Common myeloid progenitor, CD34-positive (primary cell): ENCODE measurements at regions not wholly inside any gene's neighbourhood (a gene's known extent, or its start where the extent isn't known, plus 50 kb on each side); places are given as distances from the start of the nearest gene placed in this dataset.
A peak's percentile ranks its signal among the peaks of the same experiment; 100 is the strongest.

Experiments
- CTCF ChIA-PET: fragments of 350-600 bp; sonication (Branson Sonifier 250); formaldehyde crosslinking; loops from one replicate; lab custom pipeline; 2021; ENCODE audit warnings: antibody characterized with exemption; lab: Charles Lee
- POLR2A ChIA-PET: fragments of 350-600 bp; sonication (Branson Sonifier 250); formaldehyde crosslinking; loops from one replicate; lab custom pipeline; 2021; ENCODE audit warnings: antibody characterized with exemption; lab: Charles Lee
- DNase-seq, 3 donors: peaks; one replicate each; pipeline versions ENCODE4 v3.0.0 to v3.0.0-alpha.2; 2013
- H3K27ac ChIP-seq, 2 experiments: 1 replicate in 1 of 2; 2 replicates in 1 of 2; pipeline ENCODE4 v1.7.0; 2013; ENCODE audit warnings: inconsistent platforms in 2 of 2, low read length in 2 of 2, mild to moderate bottlenecking in 2 of 2, low read depth in 1 of 2, moderate library complexity in 1 of 2; ENCODE audit not compliant: severe bottlenecking in 2 of 2, insufficient read depth in 1 of 2, poor library complexity in 1 of 2
- H3K27me3 ChIP-seq, 5 experiments: replicated peaks in 2 of 5; 1 replicate in 3 of 5; 2 replicates in 2 of 5; pipeline versions ENCODE4 v1.6.1 to v1.7.0; 2013; ENCODE audit warnings: low read length in 4 of 5, mild to moderate bottlenecking in 2 of 5, moderate library complexity in 2 of 5, inconsistent platforms in 1 of 5; ENCODE audit not compliant: insufficient read depth in 5 of 5, control insufficient read depth in 4 of 5
- H3K36me3 ChIP-seq, 4 experiments: 1 replicate in 2 of 4; 2 replicates in 2 of 4; pipeline versions ENCODE4 v1.6.1 to v1.7.0; 2013; ENCODE audit warnings: low read length in 3 of 4, control low read depth in 1 of 4, mild to moderate bottlenecking in 1 of 4; ENCODE audit not compliant: control insufficient read depth in 4 of 4, insufficient read depth in 4 of 4
- H3K4me1 ChIP-seq, 4 experiments: 1 replicate in 3 of 4; 2 replicates in 1 of 4; pipeline versions ENCODE4 v1.6.1 to v1.7.1; 2013; ENCODE audit warnings: low read length in 3 of 4, mild to moderate bottlenecking in 3 of 4, control low read depth in 1 of 4, inconsistent platforms in 1 of 4, moderate library complexity in 1 of 4; ENCODE audit not compliant: control insufficient read depth in 4 of 4, insufficient read depth in 4 of 4; ENCODE audit errors: control extremely low read depth in 1 of 4
- H3K4me3 ChIP-seq, 7 experiments: 1 replicate in 4 of 7; 2 replicates in 3 of 7; pipeline versions ENCODE4 v1.5.1 to v1.7.0; 2013; ENCODE audit warnings: mild to moderate bottlenecking in 7 of 7, low read length in 6 of 7, moderate library complexity in 6 of 7, inconsistent platforms in 2 of 7, low read depth in 2 of 7, control low read depth in 1 of 7; ENCODE audit not compliant: insufficient read depth in 4 of 7, control insufficient read depth in 1 of 7; ENCODE audit errors: extremely low read depth in 1 of 7
- H3K9me3 ChIP-seq, 5 experiments: 1 replicate in 4 of 5; 2 replicates in 1 of 5; pipeline versions ENCODE4 v1.6.1 to v1.7.1; 2013; ENCODE audit warnings: low read length in 4 of 5, mild to moderate bottlenecking in 2 of 5, inconsistent platforms in 1 of 5, low read depth in 1 of 5, moderate library complexity in 1 of 5; ENCODE audit not compliant: control insufficient read depth in 4 of 5, insufficient read depth in 2 of 5; ENCODE audit errors: control extremely low read depth in 1 of 5
- WGBS: methylation state at CpG from one replicate; pipeline ENCODE4 v1.1.5; 2013; ENCODE audit not compliant: insufficient coverage; 5-methylcytosine and 5-hydroxymethylcytosine counted together

GRCh38 chr15:62913246-62913645, 129.3 kb upstream of the TPM1 start:
- WGBS: 83% methylated on average over 1 of the region's 1 CpG
- Histone ChIP-seq H3K4me1 (no peaks in the 10 kb centered on the region), H3K4me3 (no peak overlapping the region), H3K36me3 (no peaks in the 10 kb centered on the region), H3K9me3 (no peaks in the 10 kb centered on the region), H3K27ac (no peak overlapping the region), H3K27me3 (peaks cover 0 to 2% (median 0%) of the 10 kb centered on the region in 5 experiments)
- no peak for DNase-seq
- CTCF ChIA-PET: no interaction called here
- POLR2A ChIA-PET: no interaction called here

- no peak overlapping the region for H3K27ac ChIP-seq
- ChIA-PET CTCF (no interaction called here), POLR2A (no interaction called here)
- no peak for DNase-seq
- no peaks in the 10 kb centered on the region for H3K36me3 ChIP-seq
- H3K9me3 ChIP-seq: no peaks in the 10 kb centered on the region
- H3K4me1 ChIP-seq: no peaks in the 10 kb centered on the region
- H3K4me3 ChIP-seq: no peak overlapping the region
- WGBS: 95% methylated on average over 5 of the region's 7 CpGs
- H3K27me3 ChIP-seq: peaks cover 0 to 2% (median 0%) of the 10 kb centered on the region in 5 experiments
Observed at GRCh38 chr15:62914461-62915079, 128.0 kb upstream of the TPM1 start.

- H3K4me1 ChIP-seq: no peaks in the 10 kb centered on the region
- H3K9me3 ChIP-seq: no peaks in the 10 kb centered on the region
- WGBS: 63% methylated on average over 2 of the region's 3 CpGs
- peak in 1 of 3 donors; percentile 1 for DNase-seq
- H3K27ac ChIP-seq: no peak overlapping the region
- ChIA-PET POLR2A (no interaction called here), CTCF (no interaction called here)
- no peaks in the 10 kb centered on the region for H3K36me3 ChIP-seq
- H3K27me3 ChIP-seq: peaks cover 0 to 2% (median 0%) of the 10 kb centered on the region in 5 experiments
- no peak overlapping the region for H3K4me3 ChIP-seq
Observed at GRCh38 chr15:62920682-62921502, 121.7 kb upstream of the TPM1 start.

GRCh38 chr15:62922514-62922913, 120.0 kb upstream of the TPM1 start:
- Histone ChIP-seq H3K27me3 (peaks cover 0 to 6% (median 0%) of the 10 kb centered on the region in 5 experiments), H3K4me3 (no peak overlapping the region), H3K36me3 (no peaks in the 10 kb centered on the region), H3K27ac (no peak overlapping the region), H3K9me3 (no peaks in the 10 kb centered on the region), H3K4me1 (no peaks in the 10 kb centered on the region)
- ChIA-PET CTCF (no interaction called here), POLR2A (no interaction called here)
- no peak for DNase-seq
- 75% methylated on average over 1 of the region's 3 CpGs for WGBS

GRCh38 chr15:62925875-62926274, 116.7 kb upstream of the TPM1 start:
- WGBS: 93% methylated on average over 5 of the region's 8 CpGs
- CTCF ChIA-PET: interaction anchor here (0.6 kb wide), 1 partner anchor 82 kb away, joined by 3 read pairs; no protein-coding TSS in a partner anchor
- DNase-seq: no peak
- POLR2A ChIA-PET: interaction anchor here (0.6 kb wide), 1 partner anchor 19 kb away, joined by 3 read pairs; no protein-coding TSS in a partner anchor
- no peak overlapping the region for H3K4me3 ChIP-seq
- peaks cover 0 to 4% (median 0%) of the 10 kb centered on the region in 5 experiments for H3K27me3 ChIP-seq
- no peaks in the 10 kb centered on the region for H3K4me1 ChIP-seq
- H3K36me3 ChIP-seq: no peaks in the 10 kb centered on the region
- H3K27ac ChIP-seq: no peak overlapping the region
- no peaks in the 10 kb centered on the region for H3K9me3 ChIP-seq

- Histone ChIP-seq H3K27me3 (peaks cover 0 to 3% (median 0%) of the 10 kb centered on the region in 5 experiments), H3K4me3 (no peak overlapping the region), H3K9me3 (no peaks in the 10 kb centered on the region), H3K36me3 (no peaks in the 10 kb centered on the region), H3K27ac (no peak overlapping the region), H3K4me1 (no peaks in the 10 kb centered on the region)
- no peak for DNase-seq
- POLR2A ChIA-PET: no interaction called here
- CTCF ChIA-PET: no interaction called here
Observed at GRCh38 chr15:62927196-62927595, 115.4 kb upstream of the TPM1 start.

- 100% methylated on average over 5 of the region's 5 CpGs for WGBS
- DNase-seq: no peak
- no peak overlapping the region for H3K27ac ChIP-seq
- H3K9me3 ChIP-seq: no peaks in the 10 kb centered on the region
- peaks cover 0 to 3% (median 0%) of the 10 kb centered on the region in 5 experiments for H3K27me3 ChIP-seq
- ChIA-PET CTCF (no interaction called here), POLR2A (no interaction called here)
- no peaks in the 10 kb centered on the region for H3K4me1 ChIP-seq
- no peak overlapping the region for H3K4me3 ChIP-seq
- H3K36me3 ChIP-seq: no peaks in the 10 kb centered on the region
Observed at GRCh38 chr15:62927836-62928235, 114.7 kb upstream of the TPM1 start.
